T47D (cell line): ENCODE measurements at regions not wholly inside any gene's neighbourhood (a gene's known extent, or its start where the extent isn't known, plus 50 kb on each side); places are given as distances from the start of the nearest gene placed in this dataset.

ENCODE experiments used
- DNase-seq, 2 experiments: peaks; one replicate each; pipeline versions ENCODE4 v3.0.0 to v3.0.0-alpha.2; 2011 to 2012; ENCODE audit warnings: low read depth in 1 of 2, low spot score in 1 of 2
- JUND ChIP-seq: IDR thresholded peaks from 2 replicates; pipeline ENCODE4 v1.6.1; 2012; ENCODE audit warnings: low read depth
- in situ Hi-C: cut with HindIII; loops from 2 replicates; pipeline ENCODE4 v1.10.0; 2016; ENCODE audit warnings: low sequenced_read_pairs, low pct_unique_long_range_greater_than_20kb

- no peak for DNase-seq
- in situ Hi-C loops: no loop called here
- TF ChIP-seq JUND: no peak
These were observed 251.6 kb upstream of the GPC6 start for GRCh38 chr13:92974905-92975429.

DNA sequence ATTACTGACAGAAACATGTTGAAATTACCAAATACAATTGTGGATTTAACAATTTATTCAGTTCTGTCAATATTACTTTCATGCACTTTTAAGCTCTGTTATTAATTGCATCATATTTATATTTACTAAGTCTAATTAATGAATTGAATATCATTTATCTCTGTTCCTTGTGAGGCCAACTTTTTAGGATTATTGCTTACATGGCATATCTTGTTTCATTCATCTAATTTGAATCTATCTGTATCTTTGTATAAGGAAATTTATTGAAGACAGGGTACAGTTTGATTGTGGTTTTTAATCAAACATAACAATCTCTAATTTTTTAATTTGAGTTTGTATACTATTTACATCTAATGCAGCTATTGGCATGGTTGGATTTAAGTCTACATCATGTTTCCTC, 249.9 kb upstream of the GPC6 start:
- in situ Hi-C loops: no loop called here
- DNase-seq: no peak
- TF ChIP-seq JUND: no peak

DNA sequence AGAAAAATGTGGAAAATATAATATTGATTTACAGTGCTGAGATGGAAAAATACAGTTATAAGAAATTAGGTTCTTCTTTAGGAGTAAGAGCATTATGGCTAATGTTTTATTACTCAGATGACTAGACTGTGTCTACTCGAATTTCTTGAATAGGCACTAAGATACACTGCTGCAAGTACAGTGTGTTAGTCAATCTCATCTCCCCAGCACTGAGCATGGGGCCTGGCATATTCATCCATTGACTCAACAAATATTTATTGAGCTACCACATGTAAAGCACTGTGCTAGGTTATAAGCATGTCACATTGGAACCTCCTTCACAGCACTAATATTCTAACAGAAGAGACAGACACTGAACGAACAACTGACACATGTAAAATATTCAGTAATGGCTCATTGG, 242.5 kb upstream of the GPC6 start:
- no peak for DNase-seq
- in situ Hi-C loops: no loop called here
- no peak for TF ChIP-seq JUND

- TF ChIP-seq JUND: no peak
- DNase-seq: peak in 1 of 2 experiments; percentile 65
- in situ Hi-C loops: no loop called here
These were observed 237.3 kb upstream of the GPC6 start for GRCh38 chr13:92989301-92989700.

DNA sequence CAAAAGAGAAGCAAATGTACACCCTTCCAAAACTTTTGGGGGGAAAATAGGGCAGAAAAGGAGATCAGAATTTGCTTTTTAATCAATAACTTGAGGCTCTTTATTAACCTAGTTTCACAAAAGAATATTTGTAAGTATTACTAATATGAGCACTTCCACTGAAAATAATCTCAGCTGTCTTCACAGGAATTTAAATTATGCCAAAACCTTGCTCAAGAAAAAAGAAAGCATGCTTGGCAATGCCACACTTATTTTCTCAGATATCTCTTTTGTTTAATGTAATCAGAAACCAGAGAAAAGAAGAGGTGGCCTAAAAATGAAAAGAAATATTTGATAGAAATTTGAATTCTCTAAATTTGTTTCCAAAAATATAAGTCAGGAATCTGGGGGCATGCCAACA, 234.9 kb upstream of the GPC6 start:
- TF ChIP-seq JUND: no peak
- DNase-seq: no peak
- in situ Hi-C loops: no loop called here

- no peak for DNase-seq
- in situ Hi-C loops: no loop called here
- no peak for TF ChIP-seq JUND
These were observed 232.6 kb upstream of the GPC6 start for GRCh38 chr13:92994056-92994455.

DNA sequence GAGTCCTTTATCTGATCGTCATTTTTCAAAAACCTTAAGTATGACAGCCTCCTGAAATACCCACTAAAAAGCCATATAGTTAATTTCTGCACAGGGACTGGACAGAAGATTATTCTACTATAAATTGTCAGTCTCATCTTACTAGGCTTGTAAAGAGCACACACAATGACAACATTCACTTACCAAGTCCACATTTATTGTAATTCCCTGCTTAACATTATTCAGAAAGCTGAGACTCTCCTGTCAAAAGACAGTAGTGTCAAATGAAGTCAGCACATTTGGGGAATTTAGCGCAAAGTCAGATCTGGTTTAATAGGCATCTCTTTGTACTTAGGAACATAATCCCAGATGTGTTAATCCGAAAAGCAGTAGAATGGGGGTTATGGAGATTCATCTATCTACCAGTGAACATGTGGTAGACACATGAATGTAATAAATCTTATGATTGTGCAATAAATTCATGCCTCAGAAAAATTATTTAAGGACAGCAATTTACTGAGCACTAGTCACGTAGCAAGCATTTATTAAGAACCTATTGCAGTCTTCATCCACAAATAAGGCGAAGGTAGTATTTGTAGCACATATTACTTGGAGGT, 224.6 kb upstream of the GPC6 start:
- in situ Hi-C loops: no loop called here
- DNase-seq: no peak
- no peak for TF ChIP-seq JUND

GRCh38 chr13:93003531-93003930, 223.1 kb upstream of the GPC6 start:
- in situ Hi-C loops: no loop called here
- no peak for DNase-seq
- TF ChIP-seq JUND: no peak

- in situ Hi-C loops: no loop called here
- TF ChIP-seq JUND: no peak
- DNase-seq: peak in 1 of 2 experiments; percentile 39
These were observed 221.7 kb upstream of the GPC6 start for GRCh38 chr13:93004919-93005318.

GRCh38 chr13:93007928-93008327, 218.7 kb upstream of the GPC6 start:
- in situ Hi-C loops: no loop called here
- DNase-seq: no peak
- TF ChIP-seq JUND: no peak

DNA sequence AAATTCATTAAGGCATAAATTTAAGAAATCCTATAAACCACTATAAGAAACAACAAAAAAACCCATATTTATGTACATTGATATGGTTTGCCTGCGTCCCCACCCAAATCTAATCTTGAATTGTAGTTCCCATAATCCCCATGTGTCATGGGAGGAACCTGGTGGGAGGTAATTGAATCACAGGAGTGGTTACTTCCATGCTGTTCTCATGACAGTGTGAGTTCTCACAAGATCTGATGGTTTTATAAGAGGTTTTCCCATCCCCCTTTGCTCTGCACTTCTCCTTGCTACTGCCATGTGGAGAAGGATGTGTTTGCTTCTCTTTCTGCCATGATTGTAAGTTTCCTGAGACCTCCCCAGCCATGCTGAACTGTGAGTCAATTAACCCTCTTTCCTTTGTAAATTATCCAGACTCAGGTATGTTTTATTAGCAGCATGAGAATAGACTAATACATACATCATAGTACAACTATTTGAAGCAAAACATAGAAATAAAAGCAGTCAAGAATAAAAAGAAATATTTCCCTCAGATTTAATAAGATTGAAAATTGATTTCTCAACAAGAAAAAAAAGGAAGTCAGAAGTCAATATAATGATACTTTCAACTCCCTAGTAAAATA, 209.0 kb upstream of the GPC6 start:
- DNase-seq: no peak
- in situ Hi-C loops: no loop called here
- TF ChIP-seq JUND: no peak

- TF ChIP-seq JUND: no peak
- DNase-seq: no peak
- in situ Hi-C loops: no loop called here
These were observed 202.7 kb upstream of the GPC6 start for GRCh38 chr13:93023929-93024328.

- in situ Hi-C loops: no loop called here
- no peak for DNase-seq
- no peak for TF ChIP-seq JUND
These were observed 200.6 kb upstream of the GPC6 start for GRCh38 chr13:93025984-93026383.

DNA sequence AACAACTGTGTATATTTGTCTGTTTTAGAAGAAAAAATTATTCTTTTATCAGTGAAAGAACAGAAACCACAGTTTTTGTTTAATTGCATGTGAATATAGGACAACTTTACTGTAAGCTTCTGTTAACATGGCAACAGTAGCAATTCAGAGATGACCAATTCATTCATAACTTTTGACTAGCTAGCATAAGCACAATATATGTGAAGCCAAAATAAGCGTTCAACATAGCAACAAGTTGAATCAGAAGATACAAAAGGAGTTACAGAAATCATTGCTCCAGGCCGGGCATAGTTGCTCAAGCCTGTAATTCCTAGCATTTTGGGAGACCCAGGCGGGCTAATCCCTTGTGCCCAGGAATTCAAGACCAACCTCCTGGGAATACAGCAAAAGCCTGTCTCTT, 197.1 kb upstream of the GPC6 start:
- in situ Hi-C loops: no loop called here
- no peak for DNase-seq
- no peak for TF ChIP-seq JUND
